ENCODE measurements at regions not wholly inside any gene's neighbourhood (a gene's known extent, or its start where the extent isn't known, plus 50 kb on each side); places are given as distances from the start of the nearest gene placed in this dataset.
"Not testable (repeated sequence)": the region's sequence is repeated elsewhere in the genome, so short reads cannot be mapped to it uniquely, and the experiment has no call there.

- no peak for DNase-seq
Observed at GRCh38 chr11:86861810-86862209, 61.5 kb downstream of the PRSS23 start.

GRCh38 chr11:86863476-86863875 lies 63.1 kb downstream of the PRSS23 start:
- DNase-seq = no peak

GRCh38 chr11:86865436-86865835 lies 65.1 kb downstream of the PRSS23 start:
- DNase-seq = no peak

- DNase-seq = no peak
Observed at GRCh38 chr11:86869531-86869930, 69.2 kb downstream of the PRSS23 start.

GRCh38 chr11:86869966-86870570 lies 69.7 kb downstream of the PRSS23 start:
- DNase-seq = peak in 1 of 2 donors; percentile 25

- DNase-seq = no peak
Observed at GRCh38 chr11:86873573-86874083, 73.3 kb downstream of the PRSS23 start.

- no peak for DNase-seq
Observed at GRCh38 chr11:86874304-86875056, 74.1 kb downstream of the PRSS23 start.

GRCh38 chr11:86876716-86877234 lies 76.4 kb downstream of the PRSS23 start:
- DNase-seq = no peak

GRCh38 chr11:86877503-86877902 lies 77.2 kb downstream of the PRSS23 start:
- DNase-seq = no peak

GRCh38 chr11:86879241-86879640 lies 76.0 kb downstream of the FZD4 start:
- DNase-seq = not testable (repeated sequence)

- no peak for DNase-seq
Observed at GRCh38 chr11:86885311-86885710, 69.9 kb downstream of the FZD4 start.

- no peak for DNase-seq
Observed at GRCh38 chr11:86888164-86889000, 66.8 kb downstream of the FZD4 start.

GRCh38 chr11:86889001-86889341 lies 66.2 kb downstream of the FZD4 start:
- DNase-seq = no peak

GRCh38 chr11:86891036-86891435 lies 64.2 kb downstream of the FZD4 start:
- no peak for DNase-seq

- no peak for DNase-seq
Observed at GRCh38 chr11:86893235-86893634, 62.0 kb downstream of the FZD4 start.

Data from CD4-positive, alpha-beta T cell treated with Interleukin-1 beta for 1 hour (primary cell).